Retina (tissue), 1 donor: ENCODE measurements at regions not wholly inside any gene's neighbourhood (a gene's known extent, or its start where the extent isn't known, plus 50 kb on each side); places are given as distances from the start of the nearest gene placed in this dataset.

Source experiments
- DNase-seq: peaks from one replicate; pipeline ENCODE4 v3.0.0-alpha.2; 2016

- DNase-seq: no peak
Measured at GRCh38 chr5:171509467-171509866, 90.0 kb downstream of the FGF18 start.

DNA sequence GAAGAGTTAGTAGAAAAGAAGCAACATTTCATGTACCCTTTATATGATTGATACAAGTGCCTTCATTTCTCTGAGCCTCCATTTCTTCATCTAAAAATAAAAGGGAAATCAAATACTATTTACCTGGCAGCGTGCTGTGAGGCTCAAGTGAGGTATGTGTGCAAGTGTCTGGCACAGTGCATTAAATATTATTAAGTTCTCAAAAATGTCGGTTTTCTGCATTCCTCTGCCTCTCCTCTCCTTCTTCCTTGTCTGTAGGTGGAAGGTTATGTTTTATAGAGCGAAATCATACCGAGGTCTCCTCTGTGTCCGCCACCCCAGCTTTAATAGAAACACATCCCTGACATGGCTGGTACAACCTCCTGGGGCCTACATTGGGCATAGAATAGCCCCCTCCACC, 93.0 kb downstream of the FGF18 start:
- no peak for DNase-seq

GRCh38 chr5:171513591-171513990, 94.1 kb downstream of the FGF18 start:
- DNase-seq: no peak

DNA sequence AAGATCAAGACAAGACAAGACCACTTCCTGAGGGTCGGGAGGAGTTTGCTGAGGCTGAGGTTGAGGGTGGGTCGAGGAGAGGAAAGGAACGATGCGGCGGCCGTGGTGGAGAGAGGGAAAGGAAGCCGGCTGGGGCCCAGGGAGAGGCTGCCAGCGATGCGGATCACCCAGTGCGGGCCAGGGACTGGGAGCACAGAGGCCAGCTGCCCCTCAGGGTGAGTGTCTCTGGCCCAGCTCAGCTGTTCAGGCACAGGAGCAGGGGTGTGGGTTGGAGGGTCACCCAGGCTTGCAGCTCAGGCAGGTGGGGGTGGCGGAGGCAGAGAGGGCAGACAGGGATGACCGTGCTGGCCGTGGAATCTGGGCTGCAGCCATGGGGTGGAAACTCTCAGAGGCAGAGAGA, 99.5 kb downstream of the FGF18 start:
- no peak for DNase-seq

DNA sequence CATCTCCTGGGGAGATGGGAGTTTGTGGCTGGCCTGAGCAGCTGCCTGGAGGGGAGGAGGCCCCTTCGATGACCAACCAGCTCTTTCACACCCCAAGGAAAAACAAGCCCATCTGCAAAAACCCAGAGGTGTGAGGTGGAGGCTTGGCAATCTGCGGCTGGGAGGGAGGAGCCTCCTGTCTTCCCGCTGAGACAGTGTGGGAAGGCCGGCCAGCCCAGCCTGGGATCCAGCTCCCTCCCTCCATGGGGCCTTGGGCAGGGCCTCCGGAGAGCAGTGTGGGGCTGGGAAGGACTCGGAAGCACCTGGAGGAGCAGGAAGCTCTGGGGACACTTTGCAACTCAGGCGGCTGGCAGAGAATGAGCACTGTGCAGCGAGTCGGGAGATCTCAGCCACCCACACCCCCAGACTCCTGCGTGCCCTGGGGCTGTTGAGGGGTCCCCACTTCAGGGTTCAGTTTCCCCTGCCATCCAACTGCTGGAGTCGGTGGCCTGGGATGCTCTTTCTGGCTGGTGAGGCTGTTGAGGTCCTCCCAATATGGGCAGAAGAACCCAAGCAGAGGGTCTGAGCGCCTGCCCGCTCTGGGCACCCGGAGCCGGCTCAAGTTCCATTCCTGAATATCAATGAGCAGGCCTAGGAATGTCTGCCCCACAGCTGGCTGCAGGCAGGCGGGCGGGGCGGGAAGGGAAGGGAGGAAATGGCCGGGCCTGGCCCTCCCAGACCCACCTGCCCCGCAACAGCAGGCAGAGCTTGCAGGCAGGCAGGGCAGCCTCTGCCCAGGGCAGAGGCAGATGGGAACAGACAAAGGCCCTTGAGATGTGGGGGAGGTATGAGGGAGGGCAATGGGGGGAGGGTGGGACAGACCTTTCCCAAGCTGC, 101.1 kb downstream of the FGF18 start:
- DNase-seq: peak; percentile 28

DNA sequence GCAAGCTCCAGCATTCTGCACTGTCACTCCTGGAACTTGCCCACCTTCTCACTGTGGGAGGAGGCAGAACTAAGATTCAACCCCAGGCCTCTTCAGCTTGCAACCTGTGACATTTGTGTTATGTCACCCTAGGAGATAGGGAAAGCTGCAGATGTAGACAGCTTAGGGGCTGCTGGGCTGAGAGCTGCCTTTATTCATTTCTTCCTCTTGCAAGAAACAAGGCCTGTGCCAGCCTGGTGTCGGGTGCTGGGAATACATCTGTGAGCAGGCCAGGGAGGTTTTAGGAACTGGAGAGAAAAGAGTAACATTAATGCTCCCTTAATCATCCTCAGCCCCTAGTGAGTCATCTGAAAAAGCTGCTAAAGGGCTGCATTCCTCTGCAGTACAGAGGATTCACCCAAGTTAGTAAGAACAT, 101.8 kb downstream of the FGF18 start:
- DNase-seq: peak; percentile 18

GRCh38 chr5:171521679-171522078, 102.2 kb downstream of the FGF18 start:
- DNase-seq: no peak

DNA sequence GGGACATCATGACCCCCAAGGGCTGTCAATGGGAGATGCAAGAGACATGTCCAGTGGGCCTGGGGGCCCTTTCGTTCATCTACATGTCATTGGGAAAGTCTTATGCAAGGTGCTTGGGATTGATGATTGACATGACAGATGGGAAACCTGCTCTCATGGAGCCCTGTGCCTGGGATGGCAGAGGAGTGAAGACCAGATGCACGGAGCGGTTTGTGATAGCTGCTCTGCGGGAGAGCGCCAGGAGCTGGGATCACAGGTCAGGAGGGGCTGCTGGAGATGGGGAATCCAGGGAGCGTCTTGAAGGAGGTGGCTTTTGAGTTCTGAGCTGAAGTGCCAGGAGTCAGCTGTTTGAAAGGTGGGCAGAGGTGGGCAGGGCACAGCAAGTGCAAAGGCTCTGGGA, 104.3 kb downstream of the FGF18 start:
- DNase-seq: no peak

DNA sequence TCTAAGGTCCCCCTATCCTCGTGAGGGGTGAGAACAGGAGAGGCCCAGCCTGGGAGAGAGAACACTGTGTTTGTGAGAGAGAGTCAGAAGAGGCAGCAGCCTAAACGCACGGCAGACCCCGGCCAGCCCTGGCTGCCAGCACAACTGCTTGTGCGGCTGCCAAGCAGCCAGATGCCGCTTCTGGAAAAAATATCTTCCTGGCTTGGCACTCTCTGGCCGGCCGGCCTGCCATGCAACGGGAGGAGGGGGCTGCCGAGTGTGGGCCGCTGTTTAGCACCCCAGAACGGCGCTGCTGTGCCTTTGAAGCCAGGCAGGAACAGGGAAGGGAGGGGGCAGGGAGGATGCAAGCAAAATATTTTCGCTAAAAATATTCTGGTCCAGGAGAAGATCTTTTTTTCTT, 105.0 kb downstream of the FGF18 start:
- no peak for DNase-seq

DNA sequence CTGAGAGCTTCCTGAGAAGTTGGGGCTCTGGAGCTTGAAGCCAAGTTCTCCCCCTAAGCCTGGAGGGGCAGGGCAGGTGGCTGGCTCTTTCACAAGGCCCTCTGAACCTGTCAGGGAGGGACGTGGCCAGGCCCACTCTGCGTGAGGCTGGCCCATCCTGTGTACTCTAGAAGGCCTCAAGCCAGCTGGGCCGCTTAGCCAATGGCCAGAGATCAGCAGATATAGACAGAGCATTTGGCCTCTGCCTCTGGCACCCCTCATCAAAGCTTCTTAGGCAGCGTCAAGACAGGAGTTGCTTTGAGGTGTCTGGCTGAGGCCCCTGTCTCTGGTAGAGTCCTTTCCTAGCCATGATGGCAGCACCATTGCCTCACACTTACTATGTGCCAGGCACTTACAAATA, 105.6 kb downstream of the FGF18 start:
- no peak for DNase-seq

DNA sequence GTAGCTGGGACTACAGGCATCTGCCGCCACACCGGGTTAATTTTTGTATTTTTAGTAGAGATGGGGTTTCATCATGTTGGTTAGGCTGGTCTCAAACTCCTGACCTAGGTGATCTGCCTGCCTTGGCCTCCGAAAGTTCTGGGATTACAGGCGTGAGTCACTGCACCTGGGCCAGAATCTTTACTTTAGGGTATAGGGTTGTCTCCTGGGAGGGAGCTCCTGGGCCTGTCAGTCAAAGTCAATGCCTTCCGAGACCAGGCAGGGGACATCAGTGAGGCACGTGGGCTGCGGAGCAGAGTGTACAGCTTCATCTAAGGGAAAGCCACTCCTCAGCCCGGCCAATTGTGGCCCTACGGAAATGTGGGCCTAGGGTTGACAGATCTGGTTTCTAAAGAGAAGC, 108.6 kb downstream of the FGF18 start:
- DNase-seq: no peak

DNA sequence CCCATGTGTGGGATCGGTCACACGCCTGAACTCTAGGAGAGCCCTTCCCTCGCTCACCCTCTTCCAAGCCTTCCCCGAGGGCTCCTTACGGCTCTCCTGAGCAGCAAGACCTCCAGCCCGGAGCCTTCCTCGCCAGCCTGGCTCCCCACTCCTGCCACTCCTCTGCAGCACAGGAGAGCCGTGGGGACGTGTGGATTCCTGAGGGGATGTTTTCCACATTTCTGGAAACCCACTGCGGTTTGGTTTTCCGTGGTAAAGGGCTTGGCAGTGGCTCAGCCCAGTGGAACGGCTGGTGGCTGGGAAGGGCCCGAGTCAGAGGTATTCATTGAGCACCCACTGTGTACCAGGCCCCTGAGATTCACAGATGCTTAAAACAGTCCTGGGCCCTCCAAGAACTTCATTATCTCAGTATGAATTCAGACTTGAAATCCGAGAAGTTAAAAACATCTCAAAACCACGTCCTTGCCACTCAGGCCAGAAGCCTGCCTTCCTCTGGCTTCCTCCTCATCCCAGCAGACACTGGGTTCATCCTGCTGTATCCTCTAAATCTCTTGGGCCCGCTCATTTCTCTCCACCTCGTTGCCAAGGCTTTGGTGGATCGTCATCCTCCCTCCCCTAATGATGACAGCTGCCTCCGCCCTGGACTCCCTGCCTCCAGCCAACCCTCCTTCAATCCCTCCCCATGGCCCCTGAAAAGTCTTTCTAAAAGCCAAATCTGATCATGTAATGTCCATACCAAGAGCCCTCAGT, 109.6 kb downstream of the FGF18 start:
- no peak for DNase-seq

DNA sequence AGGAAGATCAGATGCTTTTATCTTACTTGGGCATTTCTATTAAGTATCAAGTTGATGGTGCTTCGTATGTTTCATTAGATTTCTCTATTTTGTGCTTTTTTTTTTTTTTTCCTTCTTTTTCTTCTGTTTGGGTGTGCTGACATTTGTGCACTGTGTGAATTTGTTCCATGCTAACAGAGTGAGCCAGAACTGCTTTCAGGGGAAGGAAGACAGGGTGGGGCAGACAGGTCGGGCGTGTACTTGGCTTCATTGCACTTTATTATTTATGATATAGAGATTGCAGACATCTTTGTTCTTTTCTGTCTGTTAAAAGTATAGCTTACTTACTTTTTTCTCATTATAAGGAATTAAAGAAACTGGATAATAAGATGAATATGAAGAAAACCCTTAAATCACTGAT, 112.2 kb downstream of the FGF18 start:
- no peak for DNase-seq

DNA sequence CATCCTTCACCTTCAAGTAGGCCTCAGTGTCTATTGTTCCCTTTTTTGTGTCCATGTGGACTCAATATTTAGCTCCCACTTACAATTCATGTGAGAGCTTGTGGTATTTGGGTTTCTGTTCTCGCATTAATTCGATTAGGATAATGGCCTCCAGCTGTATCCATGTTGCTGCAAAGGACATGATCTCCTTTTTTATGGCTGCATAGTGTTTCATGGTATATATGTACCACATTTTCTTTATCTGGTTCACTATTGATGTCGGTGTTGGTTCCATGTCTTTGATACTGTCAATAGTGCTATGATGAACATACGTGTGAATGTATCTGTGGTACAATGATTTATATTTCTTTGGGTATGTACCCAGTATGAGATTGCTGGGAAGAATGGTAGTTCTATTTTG, 113.7 kb downstream of the FGF18 start:
- DNase-seq: no peak

DNA sequence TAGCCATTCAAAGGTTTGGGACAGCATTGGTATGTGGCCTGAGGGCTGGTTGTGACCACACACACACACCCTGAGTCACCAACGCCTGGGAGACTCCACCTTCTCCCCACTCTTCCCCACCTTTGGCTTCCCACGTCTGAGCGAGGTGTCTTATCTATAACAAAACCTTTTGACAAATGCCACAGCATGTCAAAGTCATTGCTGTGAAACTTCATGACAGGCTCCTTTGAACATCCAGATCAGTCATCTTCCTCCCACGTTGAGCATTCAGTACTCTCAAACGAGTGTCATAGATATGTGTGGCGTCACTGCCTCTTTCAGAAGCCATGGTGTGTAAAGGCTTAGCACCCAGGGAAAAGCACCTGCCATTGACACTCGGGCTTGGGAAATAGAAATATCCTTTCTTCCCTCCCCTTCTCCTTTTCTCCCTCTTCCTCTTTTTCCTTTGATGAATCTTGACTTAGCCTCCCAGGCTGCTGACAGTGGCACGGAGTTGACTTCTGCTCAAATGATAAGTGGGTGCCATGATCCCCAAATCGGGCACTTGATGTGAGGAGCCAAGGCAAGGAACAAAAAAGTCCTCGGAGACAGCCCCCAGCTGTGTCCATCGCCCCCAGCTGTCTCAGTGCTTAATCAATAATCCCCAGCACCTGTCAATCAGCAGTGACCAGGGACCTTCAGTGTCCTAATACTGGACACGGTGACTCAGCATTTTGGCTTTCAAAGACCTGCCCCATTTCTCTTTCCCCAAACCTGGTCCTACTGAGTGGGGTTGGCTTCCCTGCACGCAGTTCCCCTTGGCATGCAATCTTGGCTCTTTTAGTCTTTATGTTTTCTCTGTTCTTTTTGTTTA, 114.8 kb downstream of the FGF18 start:
- DNase-seq: no peak

- no peak for DNase-seq
Measured at GRCh38 chr5:171535162-171535561, 115.7 kb downstream of the FGF18 start.

GRCh38 chr5:171537070-171537849, 117.8 kb downstream of the FGF18 start:
- DNase-seq: no peak

- no peak for DNase-seq
Measured at GRCh38 chr5:171537923-171538537, 118.6 kb downstream of the FGF18 start.

DNA sequence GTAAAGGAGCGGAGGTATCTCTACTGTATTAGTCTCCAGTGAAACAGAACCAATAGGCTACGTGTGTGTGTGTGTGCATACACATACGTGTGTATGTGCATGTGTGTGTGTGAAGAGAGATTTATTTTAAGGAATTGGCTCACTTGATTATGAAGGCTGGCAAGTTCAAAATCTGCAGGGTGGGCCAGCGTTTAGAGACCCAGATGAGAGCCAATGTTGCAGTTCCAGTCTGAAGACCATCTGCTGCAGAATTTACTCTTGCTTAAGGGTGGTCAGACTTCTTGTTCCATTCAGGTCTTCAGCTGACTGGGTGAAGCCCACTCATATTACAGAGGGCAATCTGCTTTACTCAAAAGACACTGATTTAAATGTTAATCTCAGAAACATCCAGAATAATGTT, 119.2 kb downstream of the FGF18 start:
- DNase-seq: no peak

DNA sequence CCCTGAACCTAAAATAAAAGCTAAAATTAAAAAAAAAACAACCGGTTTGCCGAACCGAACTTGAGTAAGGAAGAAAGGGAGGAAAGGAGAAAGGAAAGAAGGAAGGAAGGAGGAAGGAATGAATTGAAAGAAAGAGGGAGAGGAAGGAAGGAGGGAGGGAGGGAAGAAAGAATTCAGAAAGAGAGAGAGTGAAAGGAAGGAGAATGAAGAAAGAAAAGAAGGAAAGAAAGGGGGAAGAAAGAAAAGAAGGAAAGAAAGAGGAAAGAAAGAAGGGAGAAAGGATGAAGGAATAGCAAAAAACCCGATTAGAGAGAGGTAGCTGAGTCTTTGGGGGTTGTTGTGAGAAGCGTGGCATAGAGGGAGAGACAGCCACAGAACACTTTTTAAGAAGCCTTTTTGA, 121.4 kb downstream of the FGF18 start:
- DNase-seq: no peak

- DNase-seq: no peak
Measured at GRCh38 chr5:171541341-171541776, 121.9 kb downstream of the FGF18 start.

DNA sequence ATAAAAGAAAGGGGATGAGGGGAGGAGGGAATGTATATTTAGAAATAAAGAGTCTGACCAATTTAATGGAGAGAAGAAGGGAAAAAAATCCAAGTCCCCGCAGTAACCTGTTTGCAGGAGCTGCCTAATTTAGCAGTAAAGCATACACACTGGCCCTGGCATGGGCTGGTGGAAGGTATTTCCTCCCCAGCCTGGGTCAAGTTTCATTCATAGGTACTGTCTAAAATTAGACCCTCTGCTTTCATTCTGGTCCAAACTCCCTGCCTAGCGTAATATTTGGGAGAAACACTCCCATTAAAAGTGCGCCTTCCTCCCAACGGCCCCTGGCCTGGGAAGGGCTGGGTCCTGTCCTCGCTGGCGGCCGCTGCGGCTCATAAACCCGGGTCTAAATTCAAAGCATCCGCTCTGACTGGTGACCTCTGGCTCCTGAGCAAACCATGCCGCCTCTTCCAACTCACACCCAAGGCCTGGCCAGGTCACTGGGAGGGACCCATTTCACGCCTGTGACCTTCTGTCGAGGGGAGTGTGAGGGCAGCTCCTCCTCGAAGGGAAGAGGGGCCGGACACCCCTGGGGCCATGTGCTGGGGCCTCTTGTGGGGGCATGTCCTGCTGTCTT, 123.2 kb downstream of the FGF18 start:
- no peak for DNase-seq
